Loucy (cell line): ENCODE measurements at regions not wholly inside any gene's neighbourhood (a gene's known extent, or its start where the extent isn't known, plus 50 kb on each side); places are given as distances from the start of the nearest gene placed in this dataset.

Experiments used
- H2AFZ ChIP-seq: fragments of 200-600 bp; sonication (generic); 2 replicates; pipeline ENCODE4 v1.6.0; 2016; ENCODE audit warnings: antibody characterized with exemption, mild to moderate bottlenecking, low read length, moderate library complexity
- H3F3A ChIP-seq: fragments of 200-600 bp; 2 replicates; pipeline ENCODE4 v1.6.0; 2016; ENCODE audit warnings: antibody characterized with exemption, low read depth, mild to moderate bottlenecking
- H3K27me3 ChIP-seq: fragments of 200-600 bp; sonication (generic); 2 replicates; pipeline ENCODE4 v1.6.1; 2014; ENCODE audit warnings: low read length, mild to moderate bottlenecking; ENCODE audit not compliant: insufficient read depth, poor library complexity, severe bottlenecking
- H3K36me3 ChIP-seq: fragments of 200-600 bp; sonication (generic); 2 replicates; pipeline ENCODE4 v1.6.1; 2016; ENCODE audit warnings: low read length; ENCODE audit not compliant: insufficient read depth
- H3K4me1 ChIP-seq: fragments of 200-600 bp; sonication (generic); 2 replicates; pipeline ENCODE4 v1.5.1; 2014; ENCODE audit warnings: low read length, mild to moderate bottlenecking; ENCODE audit not compliant: insufficient read depth, poor library complexity, severe bottlenecking
- H3K4me2 ChIP-seq: fragments of 200-600 bp; sonication (generic); 2 replicates; pipeline ENCODE4 v1.6.0; 2014; ENCODE audit warnings: antibody characterized with exemption, low read length, low read depth, mild to moderate bottlenecking; ENCODE audit not compliant: poor library complexity, severe bottlenecking
- H3K4me3 ChIP-seq: fragments of 200-600 bp; sonication (generic); 2 replicates; pipeline ENCODE4 v1.5.1; 2014; ENCODE audit warnings: low read length, mild to moderate bottlenecking, mixed read lengths; ENCODE audit not compliant: poor library complexity, severe bottlenecking
- H3K79me2 ChIP-seq: fragments of 200-600 bp; sonication (generic); 2 replicates; pipeline ENCODE4 v1.6.1; 2014; ENCODE audit warnings: low read length; ENCODE audit not compliant: insufficient read depth
- H3K9ac ChIP-seq: fragments of 200-600 bp; sonication (generic); 2 replicates; pipeline ENCODE4 v1.6.0; 2014; ENCODE audit warnings: mild to moderate bottlenecking, low read depth, low read length, moderate library complexity; ENCODE audit not compliant: poor library complexity, severe bottlenecking
- H3K9me2 ChIP-seq: fragments of 200-600 bp; sonication (generic); replicated peaks from 2 replicates; pipeline ENCODE4 v1.6.1; 2016; ENCODE audit warnings: low read depth, low read length, mixed read lengths
- H3K9me3 ChIP-seq: fragments of 200-600 bp; sonication (generic); 2 replicates; pipeline ENCODE4 v1.6.1; 2014; ENCODE audit warnings: mild to moderate bottlenecking, antibody characterized with exemption, low read length, low read depth; ENCODE audit not compliant: insufficient read depth
- H4K20me1 ChIP-seq: fragments of 200-600 bp; sonication (generic); 2 replicates; pipeline ENCODE4 v1.6.0; 2014; ENCODE audit warnings: antibody characterized with exemption, low read length, mild to moderate bottlenecking; ENCODE audit not compliant: insufficient read depth, poor library complexity, severe bottlenecking
- CTCF ChIP-seq: fragments of 200-600 bp; sonication (generic); conservative IDR thresholded peaks from 2 replicates; pipeline ENCODE4 v1.5.1; 2014; ENCODE audit warnings: mild to moderate bottlenecking, antibody characterized with exemption, low read length
- EZH2phosphoT487 ChIP-seq: fragments of 200-600 bp; IDR thresholded peaks from 2 replicates; pipeline ENCODE4 v1.6.1; 2018; ENCODE audit warnings: antibody characterized with exemption, mild to moderate bottlenecking, moderate library complexity, borderline replicate concordance

GRCh38 chr5:105836268-105836667, 1834.5 kb downstream of the EFNA5 start:
- no peaks in the 10 kb centered on the region for H3K4me1 ChIP-seq
- H3K9me3 ChIP-seq = no peaks in the 10 kb centered on the region
- no peak overlapping the region for H3K4me3 ChIP-seq
- H2AFZ ChIP-seq = no peak overlapping the region
- no peaks in the 10 kb centered on the region for H4K20me1 ChIP-seq
- no peaks in the 10 kb centered on the region for H3K9me2 ChIP-seq
- no peaks in the 10 kb centered on the region for H3K27me3 ChIP-seq
- no peaks in the 10 kb centered on the region for H3K79me2 ChIP-seq
- H3F3A ChIP-seq = no peaks in the 10 kb centered on the region
- no peaks in the 10 kb centered on the region for H3K36me3 ChIP-seq
- TF ChIP-seq CTCF = no peak
- TF ChIP-seq EZH2phosphoT487 = no peak
- no peak overlapping the region for H3K4me2 ChIP-seq
- H3K9ac ChIP-seq = no peak overlapping the region

- no peaks in the 10 kb centered on the region for H3F3A ChIP-seq
Measured at GRCh38 chr5:105828821-105829220, 1841.9 kb downstream of the EFNA5 start.

GRCh38 chr5:105821800-105822199, 1848.9 kb downstream of the EFNA5 start:
- Histone ChIP-seq H3F3A (no peaks in the 10 kb centered on the region), H3K4me2 (no peak overlapping the region), H4K20me1 (no peaks in the 10 kb centered on the region)

More at GRCh38 chr5:105828821-105829220, 1841.9 kb downstream of the EFNA5 start:
- Histone ChIP-seq H3K4me3 (no peak overlapping the region), H4K20me1 (no peaks in the 10 kb centered on the region), H3K27me3 (no peaks in the 10 kb centered on the region), H2AFZ (no peak overlapping the region), H3K36me3 (no peaks in the 10 kb centered on the region), H3K9me3 (no peaks in the 10 kb centered on the region), H3K79me2 (no peaks in the 10 kb centered on the region), H3K4me1 (no peaks in the 10 kb centered on the region), H3K9ac (no peak overlapping the region), H3K9me2 (no peaks in the 10 kb centered on the region), H3K4me2 (no peak overlapping the region)
- TF ChIP-seq CTCF (no peak), EZH2phosphoT487 (no peak)

More at GRCh38 chr5:105821800-105822199, 1848.9 kb downstream of the EFNA5 start:
- no peaks in the 10 kb centered on the region for H3K4me1 ChIP-seq
- no peak for TF ChIP-seq EZH2phosphoT487
- TF ChIP-seq CTCF = no peak
- H3K9me2 ChIP-seq = no peaks in the 10 kb centered on the region
- no peak overlapping the region for H3K9ac ChIP-seq
- no peaks in the 10 kb centered on the region for H3K36me3 ChIP-seq
- H3K27me3 ChIP-seq = no peaks in the 10 kb centered on the region
- H3K79me2 ChIP-seq = no peaks in the 10 kb centered on the region
- no peak overlapping the region for H3K4me3 ChIP-seq
- H3K9me3 ChIP-seq = no peaks in the 10 kb centered on the region
- H2AFZ ChIP-seq = no peak overlapping the region
